Lower leg skin (tissue), 3 donors: ENCODE measurements at regions not wholly inside any gene's neighbourhood (a gene's known extent, or its start where the extent isn't known, plus 50 kb on each side); places are given as distances from the start of the nearest gene placed in this dataset.

Experiments used
- POLR2A ChIP-seq, 2 donors: fragments of 450-650 bp; IDR thresholded peaks; one replicate each; pipeline ENCODE4 v1.6.1; 2016 to 2017; ENCODE audit warnings: antibody characterized with exemption in 2 of 2, mild to moderate bottlenecking in 1 of 2, moderate library complexity in 1 of 2
- TF ChIP-seq, protein P1 (sequence below), 3 donors: fragments of 450-650 bp; IDR thresholded peaks; one replicate each; pipeline ENCODE4 v1.5.1; 2016; ENCODE audit warnings: antibody characterized with exemption in 3 of 3, mild to moderate bottlenecking in 3 of 3, moderate library complexity in 2 of 3

DNA sequence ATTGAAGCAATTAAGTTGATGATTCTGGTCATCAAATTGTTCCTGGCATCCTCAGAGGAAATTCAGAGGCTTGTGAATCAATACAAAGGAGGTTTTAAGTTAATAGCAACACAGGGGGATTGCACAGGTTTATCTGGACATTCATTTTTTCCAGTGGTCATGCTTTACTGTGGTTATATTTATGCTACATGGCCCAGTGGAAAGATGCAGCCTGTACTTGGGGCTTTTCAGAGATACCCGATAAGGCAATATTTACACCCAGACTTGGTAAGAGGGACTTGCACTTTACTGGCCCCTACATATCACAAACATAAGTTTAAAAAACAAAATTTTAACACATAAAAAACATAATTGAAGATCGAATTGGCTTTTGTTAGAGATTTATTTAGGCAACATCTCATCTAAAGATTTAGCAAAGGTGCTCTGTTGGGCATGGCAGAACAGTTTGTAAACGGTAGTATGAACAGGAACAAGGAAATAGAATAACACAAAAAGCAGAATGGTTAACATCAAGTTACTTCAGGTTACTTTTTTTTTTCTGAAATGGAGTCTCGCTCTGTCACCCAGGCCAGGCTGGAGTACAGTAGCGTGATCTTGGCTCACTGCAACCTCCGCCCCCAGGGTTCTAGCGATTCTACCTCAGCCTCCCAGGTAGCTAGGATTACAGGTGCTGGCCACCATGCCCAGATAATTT lies 49.7 kb upstream of the GLDC start:
- TF ChIP-seq, protein P1, sequence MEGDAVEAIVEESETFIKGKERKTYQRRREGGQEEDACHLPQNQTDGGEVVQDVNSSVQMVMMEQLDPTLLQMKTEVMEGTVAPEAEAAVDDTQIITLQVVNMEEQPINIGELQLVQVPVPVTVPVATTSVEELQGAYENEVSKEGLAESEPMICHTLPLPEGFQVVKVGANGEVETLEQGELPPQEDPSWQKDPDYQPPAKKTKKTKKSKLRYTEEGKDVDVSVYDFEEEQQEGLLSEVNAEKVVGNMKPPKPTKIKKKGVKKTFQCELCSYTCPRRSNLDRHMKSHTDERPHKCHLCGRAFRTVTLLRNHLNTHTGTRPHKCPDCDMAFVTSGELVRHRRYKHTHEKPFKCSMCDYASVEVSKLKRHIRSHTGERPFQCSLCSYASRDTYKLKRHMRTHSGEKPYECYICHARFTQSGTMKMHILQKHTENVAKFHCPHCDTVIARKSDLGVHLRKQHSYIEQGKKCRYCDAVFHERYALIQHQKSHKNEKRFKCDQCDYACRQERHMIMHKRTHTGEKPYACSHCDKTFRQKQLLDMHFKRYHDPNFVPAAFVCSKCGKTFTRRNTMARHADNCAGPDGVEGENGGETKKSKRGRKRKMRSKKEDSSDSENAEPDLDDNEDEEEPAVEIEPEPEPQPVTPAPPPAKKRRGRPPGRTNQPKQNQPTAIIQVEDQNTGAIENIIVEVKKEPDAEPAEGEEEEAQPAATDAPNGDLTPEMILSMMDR (IDR thresholded peaks at IDR 0.05): no peak
- TF ChIP-seq POLR2A (IDR thresholded peaks at IDR 0.05): no peak
